KOPT-K1 (cell line): ENCODE measurements at regions not wholly inside any gene's neighbourhood (a gene's known extent, or its start where the extent isn't known, plus 50 kb on each side); places are given as distances from the start of the nearest gene placed in this dataset.

Experiments used
- H3K27ac ChIP-seq: fragments of 200-600 bp; sonication (generic); 2 replicates; pipeline ENCODE4 v1.5.1; 2016; ENCODE audit warnings: antibody characterized with exemption, mild to moderate bottlenecking, low read depth, low read length; ENCODE audit not compliant: poor library complexity, severe bottlenecking
- H3K36me3 ChIP-seq: fragments of 200-600 bp; sonication (generic); 2 replicates; pipeline ENCODE4 v1.5.1; 2017; ENCODE audit warnings: antibody characterized with exemption, mild to moderate bottlenecking, low read length, moderate library complexity; ENCODE audit not compliant: insufficient read depth
- H3K9me3 ChIP-seq: fragments of 200-600 bp; sonication (generic); 2 replicates; pipeline ENCODE4 v1.5.1; 2017; ENCODE audit warnings: antibody characterized with exemption, low read length, mild to moderate bottlenecking; ENCODE audit not compliant: insufficient read depth, poor library complexity, severe bottlenecking

DNA sequence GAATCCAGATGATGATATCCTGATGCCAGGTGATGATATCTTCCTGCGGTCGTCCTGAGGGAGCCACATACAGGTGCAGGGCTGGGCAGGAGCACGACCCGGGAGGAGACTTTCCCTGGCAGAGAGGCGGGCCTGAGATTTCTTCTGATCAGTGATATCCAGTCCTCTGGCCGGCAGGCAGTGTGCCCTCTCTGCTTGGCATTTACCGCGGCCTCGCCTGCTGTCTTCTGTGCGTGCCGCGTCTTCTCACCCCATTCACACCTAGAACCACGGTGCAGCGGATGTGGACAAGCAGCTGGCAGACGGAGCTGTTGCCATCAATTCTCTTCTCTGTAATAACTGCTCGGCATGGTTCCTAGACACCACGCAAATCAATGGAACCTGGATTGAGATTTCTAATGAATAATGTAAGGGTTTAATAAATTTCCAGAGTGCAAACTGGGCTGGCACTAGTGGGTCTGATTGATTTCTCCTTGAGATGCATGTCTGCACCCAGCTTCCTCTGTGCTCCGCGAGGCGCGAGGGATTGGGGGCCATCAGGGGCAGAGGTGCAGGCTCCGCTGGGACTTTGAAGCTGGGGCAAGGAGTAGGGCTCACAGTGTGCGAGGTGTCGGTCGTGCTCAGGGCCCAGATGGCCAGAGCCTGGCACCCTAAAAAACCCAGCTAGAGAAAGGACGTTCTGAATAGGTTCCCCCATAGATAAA is 208.9 kb upstream of the HDAC4 start:
- Histone ChIP-seq H3K36me3 (no peaks in the 10 kb centered on the region), H3K27ac (no peak overlapping the region), H3K9me3 (no peaks in the 10 kb centered on the region)

DNA sequence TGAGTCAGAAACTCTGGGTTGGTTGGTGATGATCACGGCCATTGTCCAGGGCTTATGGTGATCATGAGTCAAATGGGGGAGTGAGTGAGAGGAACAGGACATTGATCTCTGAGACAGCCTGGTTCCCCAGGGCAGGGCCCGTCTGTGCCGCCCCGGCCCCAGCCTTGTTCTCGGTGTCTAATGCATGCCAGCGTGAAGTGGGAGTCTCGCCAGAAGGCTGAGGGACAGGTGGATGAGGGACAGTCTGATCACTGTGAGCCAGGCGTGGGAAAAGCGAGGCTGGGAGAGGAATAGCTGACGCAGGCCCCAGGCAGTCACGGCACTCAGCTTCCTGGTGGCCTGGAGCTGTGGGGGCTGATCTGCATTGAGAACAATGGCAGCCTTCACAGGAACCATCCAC is 208.3 kb upstream of the HDAC4 start:
- Histone ChIP-seq H3K27ac (no peak overlapping the region), H3K36me3 (no peaks in the 10 kb centered on the region), H3K9me3 (peaks cover under 1% of the 10 kb centered on the region)

DNA sequence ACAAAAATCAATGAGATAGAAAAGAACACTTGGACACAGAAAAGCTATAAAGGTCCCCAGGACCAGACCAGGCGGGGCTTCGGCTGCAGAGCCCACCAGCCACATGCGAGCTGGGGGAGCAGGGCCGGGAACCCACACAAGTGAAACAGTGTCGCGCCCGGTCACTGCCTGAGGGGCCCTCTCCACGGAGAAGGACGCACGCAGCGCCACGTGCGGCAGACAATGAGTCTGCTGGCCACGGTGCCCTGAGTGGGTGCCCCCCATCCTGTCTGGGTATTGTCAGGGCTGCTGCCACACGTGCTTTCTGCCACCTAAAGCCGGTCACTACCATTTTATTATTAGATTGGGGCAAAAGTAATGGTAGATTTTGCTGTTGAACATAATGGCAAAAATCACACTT is 207.9 kb upstream of the HDAC4 start:
- no peaks in the 10 kb centered on the region for H3K36me3 ChIP-seq

DNA sequence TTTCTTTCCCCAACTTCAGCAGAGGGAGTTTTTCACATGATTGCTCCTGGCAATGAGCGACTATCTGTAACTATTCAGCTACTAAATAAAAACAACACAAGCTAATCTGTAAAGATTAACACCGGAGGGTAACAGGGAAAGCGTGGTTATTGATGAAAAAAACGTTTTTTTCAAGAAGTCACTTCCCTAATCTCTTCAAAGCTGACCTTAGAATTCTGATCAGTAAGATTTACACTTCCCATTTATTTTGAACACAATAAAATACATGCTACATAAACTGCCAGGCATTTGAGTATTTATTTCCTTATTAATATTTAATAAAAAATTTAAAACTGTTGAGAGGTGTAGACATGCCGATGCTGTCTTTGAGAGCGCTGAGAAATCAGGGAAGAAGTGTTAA is 207.4 kb upstream of the HDAC4 start:
- Histone ChIP-seq H3K36me3 (no peaks in the 10 kb centered on the region), H3K27ac (no peak overlapping the region), H3K9me3 (peaks cover 6% of the 10 kb centered on the region)

More for the DNA sequence above, 207.9 kb upstream of the HDAC4 start:
- Histone ChIP-seq H3K27ac (no peak overlapping the region), H3K9me3 (peaks cover 5% of the 10 kb centered on the region)

DNA sequence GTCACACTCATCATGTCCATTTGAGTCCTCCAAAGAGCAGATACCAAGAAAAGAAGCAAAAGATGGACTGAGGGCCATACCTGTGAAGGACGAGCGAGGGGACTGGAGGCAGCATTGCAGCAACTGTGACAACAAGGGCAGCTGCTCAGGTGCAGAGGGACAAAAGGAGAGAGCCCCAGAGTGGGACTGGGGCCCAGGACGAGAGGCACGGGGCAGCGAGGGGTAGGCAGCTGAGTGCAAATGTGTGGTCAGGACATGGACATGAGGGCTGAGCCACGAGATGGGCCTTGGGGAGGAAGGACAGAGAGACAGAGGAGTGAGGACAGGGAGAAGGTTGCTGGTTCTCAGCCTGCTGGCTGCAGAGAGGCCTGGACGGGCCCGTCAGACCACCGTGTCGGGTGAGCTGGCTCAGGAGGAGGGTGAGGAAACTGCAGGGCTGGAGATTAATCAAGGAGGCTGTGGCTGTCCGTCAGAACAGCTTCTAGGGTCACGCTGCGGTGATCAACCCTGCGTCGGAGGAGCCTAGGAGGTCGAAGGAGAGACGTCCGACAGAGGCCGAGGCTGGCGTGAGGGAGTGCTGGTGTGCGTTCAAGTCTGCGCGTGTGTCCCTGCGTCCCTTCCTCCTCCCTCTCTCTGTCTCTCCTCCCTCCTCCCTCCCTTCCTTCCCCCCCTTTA is 206.8 kb upstream of the HDAC4 start:
- Histone ChIP-seq H3K36me3 (no peaks in the 10 kb centered on the region), H3K27ac (no peak overlapping the region), H3K9me3 (peaks cover 6% of the 10 kb centered on the region)

DNA sequence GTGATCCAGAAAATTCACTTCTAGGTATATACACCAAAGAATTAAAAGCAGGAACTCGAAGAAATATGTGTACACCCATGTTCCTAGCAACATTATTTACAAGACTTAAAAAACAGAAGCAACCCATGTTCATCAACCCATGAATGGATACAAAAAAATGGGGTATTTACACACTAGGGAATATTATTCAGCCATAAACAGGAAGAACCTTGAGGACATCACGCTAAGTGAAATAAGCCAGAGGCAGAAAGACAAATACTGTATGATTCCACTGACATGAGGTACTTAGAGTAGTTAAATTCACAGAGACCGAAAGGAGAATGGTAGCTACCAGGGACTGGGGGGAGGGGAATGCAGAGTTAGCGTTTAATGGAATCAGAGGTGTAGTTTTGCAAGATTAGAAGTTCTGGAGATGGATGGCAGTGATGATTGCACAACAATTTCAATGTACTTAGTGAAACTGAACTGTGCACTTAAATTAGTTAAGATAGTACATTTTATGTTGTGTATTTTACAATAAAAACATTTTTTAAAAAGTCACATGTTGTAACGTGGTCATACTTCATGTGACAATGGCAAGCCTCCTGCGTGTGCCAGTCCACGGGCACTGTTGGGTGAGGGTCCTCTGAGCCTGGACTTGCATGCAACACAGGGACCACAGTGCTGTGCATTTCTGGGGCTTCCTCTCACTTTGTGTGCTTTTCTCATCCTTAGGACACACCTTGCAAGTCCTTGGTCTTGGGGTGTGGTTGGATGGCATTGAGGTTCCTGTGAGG is 206.1 kb upstream of the HDAC4 start:
- Histone ChIP-seq H3K27ac (no peak overlapping the region), H3K36me3 (no peaks in the 10 kb centered on the region)

DNA sequence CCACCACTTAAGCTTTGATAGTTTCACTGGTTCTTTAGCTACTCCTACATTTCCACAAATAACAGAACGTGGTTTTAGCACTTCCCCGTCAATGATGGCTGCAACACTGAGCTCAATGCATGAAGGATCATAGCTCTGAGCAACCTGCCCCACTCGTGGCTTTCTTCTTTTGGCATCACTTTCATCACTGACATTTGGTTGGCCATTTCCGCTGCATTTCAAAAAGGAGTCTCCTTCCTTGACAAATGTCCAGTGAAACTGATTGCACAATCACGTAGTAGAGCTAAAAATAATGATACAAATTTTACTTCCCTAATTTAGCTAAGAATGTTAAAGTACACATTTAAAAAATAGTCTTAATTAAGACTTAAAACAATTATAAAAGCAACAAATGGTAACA is 205.2 kb upstream of the HDAC4 start:
- Histone ChIP-seq H3K27ac (no peak overlapping the region), H3K9me3 (peaks cover 6% of the 10 kb centered on the region), H3K36me3 (no peaks in the 10 kb centered on the region)

More for the DNA sequence above, 206.1 kb upstream of the HDAC4 start:
- H3K9me3 ChIP-seq: peaks cover 6% of the 10 kb centered on the region

DNA sequence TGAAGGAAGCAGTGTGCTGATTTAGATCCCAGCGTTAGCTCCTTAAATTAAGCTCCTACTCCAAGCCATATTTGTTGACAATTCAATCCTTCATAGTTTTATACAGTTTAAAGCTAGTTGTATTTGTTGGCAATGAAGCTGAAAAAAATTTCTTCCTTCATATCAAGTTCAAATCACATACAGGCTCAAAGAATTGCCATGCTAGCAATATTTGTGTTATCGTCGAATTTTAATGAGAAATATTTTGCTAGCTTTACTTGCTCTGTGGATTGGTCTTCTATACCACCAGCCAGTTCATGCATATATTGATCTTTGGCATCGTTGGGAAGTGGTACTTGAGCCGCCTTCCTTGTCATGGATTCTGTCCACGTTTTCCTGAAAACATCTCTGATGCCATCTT is 204.6 kb upstream of the HDAC4 start:
- H3K9me3 ChIP-seq: peaks cover 6% of the 10 kb centered on the region
- H3K36me3 ChIP-seq: no peaks in the 10 kb centered on the region
- H3K27ac ChIP-seq: no peak overlapping the region

DNA sequence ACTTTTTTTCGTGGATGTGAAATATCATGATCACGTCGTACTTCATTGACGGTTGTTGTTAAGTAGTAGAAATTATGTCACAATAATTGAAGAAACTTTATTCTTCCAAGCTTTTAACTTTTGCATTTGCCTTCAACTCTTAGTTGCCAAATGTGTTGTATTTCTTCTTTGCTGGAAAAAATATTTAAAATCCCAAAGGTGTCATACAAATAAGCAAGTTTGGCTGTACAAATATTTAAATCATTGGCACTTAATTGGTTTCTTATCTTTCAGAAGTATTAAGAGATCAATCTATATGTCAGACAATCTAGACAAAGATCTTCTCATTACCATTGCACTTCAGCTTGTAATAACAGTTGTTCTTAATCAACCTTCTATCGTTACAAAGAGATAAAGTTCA is 204.0 kb upstream of the HDAC4 start:
- Histone ChIP-seq H3K36me3 (no peaks in the 10 kb centered on the region), H3K9me3 (peaks cover 6% of the 10 kb centered on the region), H3K27ac (no peak overlapping the region)

DNA sequence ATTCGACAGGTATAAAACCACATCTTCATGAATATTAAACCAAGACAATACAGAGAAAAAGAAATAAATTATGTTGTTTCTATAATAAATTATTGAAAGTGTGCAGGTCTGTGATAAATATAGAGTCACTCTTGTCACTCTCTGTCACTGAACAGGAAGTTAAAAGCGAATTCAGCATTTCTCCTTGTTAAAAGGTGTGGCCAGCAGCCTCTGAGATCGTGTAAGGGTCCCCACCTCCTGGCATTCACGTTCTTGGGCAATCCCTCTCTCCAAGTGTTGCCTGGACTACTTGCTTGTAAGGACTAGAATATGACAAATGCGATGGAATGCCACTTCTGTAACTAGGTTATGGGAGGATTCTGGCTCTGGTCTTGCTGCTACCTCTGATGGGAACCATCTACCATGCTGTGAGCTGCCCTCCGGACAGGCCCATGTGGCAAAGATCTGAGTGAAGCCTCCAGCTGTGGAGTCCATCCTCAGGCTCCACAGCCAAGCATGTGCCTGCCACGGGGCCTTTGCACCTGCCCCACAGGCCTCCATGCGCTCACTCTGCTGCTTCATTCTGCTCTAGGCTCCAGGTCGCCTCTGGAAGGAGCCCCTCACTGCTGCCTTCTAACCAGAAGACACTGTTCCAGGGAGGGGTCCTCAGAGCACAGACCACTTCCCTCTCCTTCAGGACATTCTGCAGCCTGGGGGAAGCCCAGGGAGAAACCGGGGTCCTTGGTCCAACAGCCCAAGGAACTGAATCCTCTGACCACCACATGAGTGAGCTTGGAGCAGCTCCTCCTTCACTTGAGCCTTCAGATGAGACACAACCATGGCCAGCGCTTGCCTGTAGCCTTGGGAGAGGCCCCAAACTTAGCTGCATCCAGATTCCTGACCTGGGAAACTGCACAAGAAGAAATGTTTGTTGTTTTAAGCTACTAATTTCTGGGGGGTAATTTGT is 202.9 kb upstream of the HDAC4 start:
- Histone ChIP-seq H3K9me3 (peaks cover 6% of the 10 kb centered on the region), H3K27ac (peak overlapping the region; percentile 92), H3K36me3 (no peaks in the 10 kb centered on the region)

DNA sequence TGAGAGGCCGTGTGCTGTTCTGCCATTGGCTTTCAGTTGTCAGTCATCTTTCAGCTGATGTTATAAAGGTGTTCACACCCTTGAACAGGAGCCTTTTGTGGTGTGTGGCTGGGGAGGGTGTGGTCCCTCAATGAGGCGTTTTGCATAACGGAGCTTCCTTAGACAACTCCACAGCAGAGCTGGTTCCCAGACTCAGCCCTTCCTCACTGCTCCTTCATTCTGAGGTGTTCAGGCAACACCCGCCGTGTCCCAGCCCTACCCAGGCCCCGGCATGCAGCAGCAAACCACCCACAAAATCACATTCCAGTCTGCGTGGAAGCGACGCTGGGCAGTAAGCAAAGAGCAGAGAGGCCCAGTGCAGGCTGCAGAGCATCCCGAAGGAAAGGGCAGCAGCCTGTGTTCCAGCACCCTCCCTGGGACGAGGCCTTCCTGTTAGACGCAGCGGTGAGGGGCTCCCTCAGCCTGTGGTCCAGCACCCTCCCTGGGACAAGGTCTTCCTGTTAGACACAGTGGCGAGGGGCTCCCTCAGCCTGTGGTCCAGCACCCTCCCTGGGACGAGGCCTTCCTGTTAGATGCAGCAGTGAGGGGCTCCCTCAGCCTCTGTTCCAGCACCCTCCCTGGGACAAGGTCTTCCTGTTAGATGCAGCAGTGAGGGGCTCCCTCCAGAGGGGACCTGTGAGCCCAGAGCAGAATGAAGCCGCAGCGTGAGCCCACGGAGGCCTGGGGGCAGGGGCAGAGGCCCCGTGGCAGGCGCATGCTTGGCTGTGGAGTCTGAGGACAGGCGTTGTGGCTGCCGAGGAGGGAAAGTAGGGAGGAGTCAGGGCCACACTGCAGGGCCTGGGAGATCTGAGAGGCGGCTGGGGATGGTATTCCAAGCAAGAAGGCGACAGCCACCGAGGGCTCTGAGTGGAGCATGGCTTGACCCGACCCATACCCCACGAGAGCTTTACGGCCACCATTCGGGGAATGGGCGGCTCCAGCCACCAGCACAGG is 201.8 kb upstream of the HDAC4 start:
- Histone ChIP-seq H3K9me3 (peaks cover 13% of the 10 kb centered on the region), H3K36me3 (no peaks in the 10 kb centered on the region), H3K27ac (peak overlapping the region; percentile 92)

DNA sequence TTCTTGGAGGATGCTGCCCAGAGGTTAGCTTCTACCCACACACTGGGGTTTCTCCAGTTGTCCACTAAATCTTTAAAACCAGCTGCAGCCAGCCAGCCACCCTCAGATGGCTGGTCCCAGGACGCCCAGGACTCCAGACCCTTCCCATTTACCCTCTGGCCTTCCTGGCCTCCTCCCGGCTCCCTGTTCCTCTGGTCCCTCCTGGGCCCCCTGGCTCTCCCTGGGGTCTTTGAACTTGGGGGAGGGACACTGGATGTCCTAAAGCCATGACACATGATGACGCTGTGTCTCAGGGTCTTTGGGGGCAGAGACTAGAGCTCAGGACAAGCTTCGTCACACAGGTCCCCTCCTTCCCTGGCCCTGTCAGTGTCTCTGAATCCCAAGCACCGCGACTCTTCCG is 201.1 kb upstream of the HDAC4 start:
- Histone ChIP-seq H3K36me3 (no peaks in the 10 kb centered on the region), H3K27ac (peak overlapping the region; percentile 92), H3K9me3 (peaks cover 16% of the 10 kb centered on the region)

DNA sequence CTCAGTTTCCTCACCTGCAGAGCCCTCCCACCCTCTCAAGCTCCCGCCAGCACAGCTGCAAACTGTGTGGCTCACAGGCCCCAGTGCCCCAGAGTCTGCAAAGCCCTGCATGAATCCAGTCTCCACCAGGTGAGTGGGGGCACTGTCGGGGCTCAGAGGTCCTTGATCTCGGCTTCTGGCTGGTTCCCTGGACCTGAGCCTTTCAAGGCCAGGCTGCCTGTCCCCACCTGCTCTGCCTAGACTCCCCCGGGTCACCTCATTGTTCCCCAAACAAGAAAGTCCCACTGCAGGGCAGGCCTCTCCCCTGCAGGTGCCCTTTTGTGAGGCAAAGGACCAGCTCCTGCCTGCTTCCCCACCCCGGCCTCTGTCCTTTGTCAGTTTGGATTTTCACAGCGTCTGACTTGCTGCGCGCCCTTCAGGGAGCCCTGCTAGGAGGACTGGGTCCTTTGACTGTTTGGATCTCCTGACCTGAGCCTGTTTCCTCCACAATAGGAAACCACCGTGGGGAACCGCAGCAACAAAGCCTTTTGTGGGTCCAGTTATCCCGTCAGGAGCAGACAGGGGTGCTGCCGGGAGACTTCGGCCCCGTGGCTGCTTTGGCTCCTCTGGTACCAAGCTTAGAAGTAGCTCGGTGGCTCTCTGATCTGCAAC is 200.5 kb upstream of the HDAC4 start:
- Histone ChIP-seq H3K27ac (peak overlapping the region; percentile 92), H3K9me3 (peaks cover 16% of the 10 kb centered on the region), H3K36me3 (no peaks in the 10 kb centered on the region)
